MM.1S (cell line): ENCODE measurements at regions not wholly inside any gene's neighbourhood (a gene's known extent, or its start where the extent isn't known, plus 50 kb on each side); places are given as distances from the start of the nearest gene placed in this dataset.

Source experiments
- DNase-seq: peaks from one replicate; pipeline ENCODE4 v3.0.0-alpha.2; 2015
- H2AFZ ChIP-seq: fragments of 300-600 bp; sonication (generic); 2 replicates; pipeline ENCODE4 v1.6.0; 2016; ENCODE audit warnings: antibody characterized with exemption, low read length
- H3F3A ChIP-seq: fragments of 300-600 bp; sonication (generic); 2 replicates; pipeline ENCODE4 v1.6.1; 2016; ENCODE audit warnings: mild to moderate bottlenecking, antibody characterized with exemption, low read length, moderate library complexity, mixed read lengths; ENCODE audit not compliant: insufficient read depth
- H3K27ac ChIP-seq: fragments of 300-600 bp; sonication (generic); 2 replicates; pipeline ENCODE4 v1.5.1; 2016; ENCODE audit warnings: mild to moderate bottlenecking, low read length
- H3K27me3 ChIP-seq: fragments of 300-600 bp; sonication (generic); replicated peaks from 2 replicates; pipeline ENCODE4 v1.6.0; 2016; ENCODE audit warnings: low read length; ENCODE audit not compliant: insufficient read depth
- H3K36me3 ChIP-seq: fragments of 300-600 bp; sonication (generic); replicated peaks from 2 replicates; pipeline ENCODE4 v1.6.1; 2016; ENCODE audit warnings: mild to moderate bottlenecking, low read length, mixed read lengths; ENCODE audit not compliant: insufficient read depth
- H3K4me1 ChIP-seq: fragments of 300-600 bp; sonication (generic); 2 replicates; pipeline ENCODE4 v1.6.1; 2016; ENCODE audit warnings: low read length, mixed read lengths
- H3K4me2 ChIP-seq: fragments of 300-600 bp; sonication (generic); 2 replicates; pipeline ENCODE4 v1.6.0; 2016; ENCODE audit warnings: low read depth, low read length
- H3K4me3 ChIP-seq: fragments of 300-600 bp; sonication (generic); 2 replicates; pipeline ENCODE4 v1.5.1; 2016; ENCODE audit warnings: low read length, mixed read lengths
- H3K79me2 ChIP-seq: fragments of 300-600 bp; sonication (generic); 2 replicates; pipeline ENCODE4 v1.6.1; 2016; ENCODE audit warnings: mixed run types, low read length, mixed read lengths
- H3K9ac ChIP-seq: fragments of 300-600 bp; sonication (generic); 2 replicates; pipeline ENCODE4 v1.6.1; 2016; ENCODE audit warnings: low read length, mixed read lengths
- H3K9me2 ChIP-seq: fragments of 300-600 bp; sonication (generic); replicated peaks from 2 replicates; pipeline ENCODE4 v1.6.1; 2016; ENCODE audit warnings: mild to moderate bottlenecking, low read length, mixed read lengths; ENCODE audit not compliant: insufficient read depth
- H3K9me3 ChIP-seq: fragments of 300-600 bp; sonication (generic); replicated peaks from 2 replicates; pipeline ENCODE4 v1.6.1; 2016; ENCODE audit warnings: mild to moderate bottlenecking, low read length, mixed read lengths; ENCODE audit not compliant: insufficient read depth
- H4K20me1 ChIP-seq: fragments of 300-600 bp; sonication (generic); 2 replicates; pipeline ENCODE4 v1.6.1; 2016; ENCODE audit warnings: mild to moderate bottlenecking, low read length, moderate library complexity, mixed read lengths; ENCODE audit not compliant: insufficient read depth
- CTCF ChIP-seq: fragments of 300-600 bp; sonication (generic); IDR thresholded peaks from 2 replicates; pipeline ENCODE4 v1.5.1; 2016; ENCODE audit warnings: antibody characterized with exemption, low read length, mixed read lengths
- EZH2 ChIP-seq: fragments of 300-600 bp; sonication (generic); optimal IDR thresholded peaks from 2 replicates; pipeline ENCODE3; 2017; ENCODE audit warnings: low read depth, mild to moderate bottlenecking, antibody characterized with exemption, low read length, mixed read lengths
- EZH2phosphoT487 ChIP-seq: fragments of 300-600 bp; sonication (generic); IDR thresholded peaks from 2 replicates; pipeline ENCODE4 v1.6.1; 2018; ENCODE audit warnings: antibody characterized with exemption, low read length

GRCh38 chr5:89097103-89097502 lies 214.1 kb upstream of the MEF2C start:
- no peak for TF ChIP-seq EZH2
- TF ChIP-seq EZH2phosphoT487, result no peak
- no peak for TF ChIP-seq CTCF
- no peaks in the 10 kb centered on the region for H3K4me1 ChIP-seq
- H3K9me2 ChIP-seq, result no peaks in the 10 kb centered on the region
- no peak for DNase-seq
- no peaks in the 10 kb centered on the region for H4K20me1 ChIP-seq
- no peaks in the 10 kb centered on the region for H3K36me3 ChIP-seq
- H3K4me2 ChIP-seq, result no peak overlapping the region
- no peaks in the 10 kb centered on the region for H3K27me3 ChIP-seq
- no peaks in the 10 kb centered on the region for H3F3A ChIP-seq
- no peaks in the 10 kb centered on the region for H3K79me2 ChIP-seq
- H3K9ac ChIP-seq, result no peak overlapping the region
- no peak overlapping the region for H3K4me3 ChIP-seq
- H2AFZ ChIP-seq, result no peak overlapping the region
- H3K27ac ChIP-seq, result no peak overlapping the region
- H3K9me3 ChIP-seq, result no peaks in the 10 kb centered on the region

GRCh38 chr5:89095341-89095740 lies 212.4 kb upstream of the MEF2C start:
- Histone ChIP-seq H3K9ac (no peak overlapping the region), H3K27me3 (no peaks in the 10 kb centered on the region), H3K4me2 (no peak overlapping the region), H4K20me1 (no peaks in the 10 kb centered on the region), H3K4me1 (no peaks in the 10 kb centered on the region), H3K36me3 (no peaks in the 10 kb centered on the region), H3F3A (no peaks in the 10 kb centered on the region), H3K79me2 (no peaks in the 10 kb centered on the region), H3K9me2 (no peaks in the 10 kb centered on the region), H3K4me3 (no peak overlapping the region), H2AFZ (no peak overlapping the region), H3K9me3 (no peaks in the 10 kb centered on the region), H3K27ac (no peak overlapping the region)
- no peak for TF ChIP-seq EZH2phosphoT487
- no peak for TF ChIP-seq EZH2
- no peak for TF ChIP-seq CTCF
- DNase-seq, result peak; percentile 40

- Histone ChIP-seq H3K4me2 (no peak overlapping the region), H3K36me3 (no peaks in the 10 kb centered on the region), H3K27me3 (no peaks in the 10 kb centered on the region), H4K20me1 (no peaks in the 10 kb centered on the region), H3K4me1 (no peaks in the 10 kb centered on the region), H2AFZ (no peak overlapping the region), H3K27ac (no peak overlapping the region), H3K9me3 (no peaks in the 10 kb centered on the region), H3F3A (no peaks in the 10 kb centered on the region), H3K9ac (no peak overlapping the region), H3K79me2 (no peaks in the 10 kb centered on the region), H3K4me3 (no peak overlapping the region), H3K9me2 (no peaks in the 10 kb centered on the region)
- DNase-seq, result no peak
- TF ChIP-seq CTCF, result no peak
- TF ChIP-seq EZH2phosphoT487, result no peak
Measured at GRCh38 chr5:89090037-89090436, 207.1 kb upstream of the MEF2C start.
